Right atrium auricular region (tissue), 2 donors: ENCODE measurements at regions not wholly inside any gene's neighbourhood (a gene's known extent, or its start where the extent isn't known, plus 50 kb on each side); places are given as distances from the start of the nearest gene placed in this dataset.

ENCODE experiments used
- DNase-seq: peaks from one replicate; pipeline ENCODE4 v3.0.0-alpha.2; 2019; ENCODE audit warnings: low spot score
- H3K27ac ChIP-seq, 2 donors: fragments of 200-600 bp; sonication (generic); 1 replicate in 1 of 2; 2 replicates in 1 of 2; pipeline ENCODE4 v1.5.1; 2016 to 2019
- H3K27me3 ChIP-seq, 2 donors: fragments of 200-600 bp; sonication (generic); one replicate each; pipeline versions ENCODE4 v1.5.1 to v1.6.0; 2017 to 2019
- H3K36me3 ChIP-seq: fragments of 200-600 bp; sonication (generic); one replicate; pipeline ENCODE4 v1.5.1; 2016
- H3K4me1 ChIP-seq, 2 donors: fragments of 200-600 bp; sonication (generic); one replicate each; pipeline versions ENCODE4 v1.5.1 to v1.6.0; 2017 to 2019
- H3K4me3 ChIP-seq, 2 donors: fragments of 200-600 bp; sonication (generic); 1 replicate in 1 of 2; 2 replicates in 1 of 2; pipeline ENCODE4 v1.5.1; 2017 to 2019; ENCODE audit warnings: mild to moderate bottlenecking in 1 of 2, moderate library complexity in 1 of 2
- H3K9me3 ChIP-seq, 2 donors: fragments of 200-600 bp; sonication (generic); one replicate each; pipeline ENCODE4 v1.5.1; 2019
- TF ChIP-seq, protein P1 (sequence below), 2 donors: fragments of 200-600 bp; sonication (generic); IDR thresholded peaks; one replicate each; pipeline ENCODE4 v1.5.1; 2019; ENCODE audit warnings: antibody characterized with exemption in 2 of 2

DNA sequence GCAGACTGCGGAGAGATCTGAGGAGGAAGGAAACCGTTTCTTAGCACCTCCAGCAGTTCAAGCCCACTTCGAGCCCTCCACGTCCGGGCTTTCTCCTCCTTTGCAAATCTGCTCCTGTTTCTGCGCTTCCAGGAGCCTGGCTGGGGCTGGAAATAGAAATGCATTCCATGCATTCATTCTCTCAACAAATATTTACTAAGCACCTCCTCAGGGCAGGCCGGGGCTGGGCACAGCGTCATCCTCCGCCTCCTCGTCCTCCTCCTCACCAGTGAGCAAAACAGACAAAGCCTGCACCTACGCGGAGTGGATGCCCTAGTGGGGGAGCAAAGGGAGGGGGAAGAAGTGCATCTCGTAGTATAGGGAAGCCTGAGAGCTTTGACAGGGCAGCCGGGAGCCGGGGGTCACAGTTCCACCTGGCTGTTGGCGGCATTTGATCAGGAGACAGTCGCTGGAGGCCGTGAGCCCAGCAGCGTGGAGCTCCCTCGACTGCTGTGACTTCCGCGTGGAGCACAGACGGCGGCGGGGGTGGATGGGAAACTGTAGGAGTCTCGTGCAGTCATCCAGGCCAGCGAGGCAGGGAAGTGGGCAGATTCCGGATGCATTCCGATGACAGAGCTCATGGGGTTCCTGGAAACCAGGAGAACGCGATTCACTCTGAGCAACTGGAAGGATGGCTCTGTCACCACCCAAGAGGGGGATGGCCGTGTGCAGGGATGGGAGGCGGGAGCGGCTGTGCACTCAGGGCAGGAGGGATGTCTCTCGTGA, 93.5 kb downstream of the SIK1 start:
- peak; percentile 73 for DNase-seq
- Histone ChIP-seq H3K9me3 (no peaks in the 10 kb centered on the region), H3K36me3 (no peaks in the 10 kb centered on the region), H3K27me3 (no peaks in the 10 kb centered on the region), H3K27ac (peak overlapping the region in 1 of 2 donors; percentile 32), H3K4me1 (peaks cover 0 to 25% of the 10 kb centered on the region in 2 donors), H3K4me3 (peak overlapping the region in 1 of 2 donors; percentile 7)
- TF ChIP-seq, protein P1, sequence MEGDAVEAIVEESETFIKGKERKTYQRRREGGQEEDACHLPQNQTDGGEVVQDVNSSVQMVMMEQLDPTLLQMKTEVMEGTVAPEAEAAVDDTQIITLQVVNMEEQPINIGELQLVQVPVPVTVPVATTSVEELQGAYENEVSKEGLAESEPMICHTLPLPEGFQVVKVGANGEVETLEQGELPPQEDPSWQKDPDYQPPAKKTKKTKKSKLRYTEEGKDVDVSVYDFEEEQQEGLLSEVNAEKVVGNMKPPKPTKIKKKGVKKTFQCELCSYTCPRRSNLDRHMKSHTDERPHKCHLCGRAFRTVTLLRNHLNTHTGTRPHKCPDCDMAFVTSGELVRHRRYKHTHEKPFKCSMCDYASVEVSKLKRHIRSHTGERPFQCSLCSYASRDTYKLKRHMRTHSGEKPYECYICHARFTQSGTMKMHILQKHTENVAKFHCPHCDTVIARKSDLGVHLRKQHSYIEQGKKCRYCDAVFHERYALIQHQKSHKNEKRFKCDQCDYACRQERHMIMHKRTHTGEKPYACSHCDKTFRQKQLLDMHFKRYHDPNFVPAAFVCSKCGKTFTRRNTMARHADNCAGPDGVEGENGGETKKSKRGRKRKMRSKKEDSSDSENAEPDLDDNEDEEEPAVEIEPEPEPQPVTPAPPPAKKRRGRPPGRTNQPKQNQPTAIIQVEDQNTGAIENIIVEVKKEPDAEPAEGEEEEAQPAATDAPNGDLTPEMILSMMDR (IDR thresholded peaks at IDR 0.05): no peak

DNA sequence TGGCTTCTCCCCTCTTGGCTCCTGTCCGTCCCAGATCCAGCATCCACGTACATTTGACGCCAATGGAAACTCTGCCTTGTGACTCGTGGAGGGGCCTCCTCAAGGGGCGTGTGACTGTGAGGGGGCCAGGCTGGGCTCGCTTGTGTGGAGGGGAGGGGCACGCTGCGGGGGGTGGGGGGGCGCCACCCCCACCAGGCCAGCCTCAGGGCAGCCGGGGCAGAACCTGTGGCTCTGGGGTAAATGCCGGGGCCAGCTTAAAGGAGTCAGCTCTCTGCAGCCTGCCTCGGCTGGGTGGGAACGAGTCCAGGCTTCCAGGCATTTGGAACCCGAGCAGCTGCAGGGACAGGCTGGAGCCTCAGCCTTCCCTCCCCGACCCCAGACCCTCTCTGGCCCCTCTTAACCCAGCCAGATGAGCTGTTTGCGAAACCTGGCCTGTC, 94.1 kb downstream of the SIK1 start:
- DNase-seq: no peak
- Histone ChIP-seq H3K27me3 (no peaks in the 10 kb centered on the region), H3K36me3 (no peaks in the 10 kb centered on the region), H3K4me1 (peaks cover 0 to 25% of the 10 kb centered on the region in 2 donors), H3K27ac (peak overlapping the region in 1 of 2 donors; percentile 32), H3K9me3 (no peaks in the 10 kb centered on the region), H3K4me3 (peak overlapping the region in 1 of 2 donors; percentile 7)
- TF ChIP-seq, protein P1 (IDR thresholded peaks at IDR 0.05): no peak

DNA sequence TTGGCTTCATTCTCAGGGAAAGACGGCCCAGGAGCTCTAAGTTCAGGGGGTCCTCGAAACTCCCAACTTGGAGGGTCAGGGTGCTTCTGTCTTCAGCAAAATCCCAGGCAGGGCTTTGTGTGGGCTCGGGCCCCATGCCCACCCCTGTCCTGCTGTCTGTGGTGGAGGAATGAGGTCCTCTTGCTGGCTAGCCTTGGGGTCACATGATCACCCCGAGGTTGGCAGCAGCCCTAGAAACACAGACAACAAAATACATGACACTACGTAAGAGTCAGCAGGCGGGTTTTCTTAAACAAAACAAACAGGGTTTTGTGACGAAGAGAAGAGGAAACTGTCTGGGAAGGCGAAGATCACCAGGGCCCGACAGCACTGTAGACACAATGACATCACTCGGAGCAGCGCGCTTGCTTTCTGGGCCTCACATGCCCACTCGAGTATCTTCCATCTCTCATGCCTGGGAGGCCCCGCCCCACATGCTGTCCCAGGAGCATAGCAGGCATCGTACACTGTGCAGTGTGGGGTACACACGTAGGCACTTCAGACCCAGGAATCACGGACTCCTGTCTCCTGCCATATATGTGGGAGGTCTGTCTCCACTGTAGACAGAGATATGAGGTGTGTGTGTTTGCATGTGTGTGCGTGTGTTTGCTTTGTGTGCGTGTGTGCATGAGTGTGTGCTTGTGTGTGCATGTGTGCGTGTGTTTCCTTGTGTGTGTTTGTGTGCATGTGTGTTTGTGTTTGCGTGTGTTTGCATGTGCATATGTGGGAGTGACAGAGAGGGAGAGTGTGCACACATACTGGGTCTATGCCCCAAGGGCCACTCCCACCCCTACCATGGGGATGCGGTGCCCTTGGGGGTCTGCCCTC, 94.7 kb downstream of the SIK1 start:
- Histone ChIP-seq H3K4me3 (no peak overlapping the region), H3K27me3 (no peaks in the 10 kb centered on the region), H3K27ac (peak overlapping the region in 1 of 2 donors; percentile 32), H3K4me1 (peaks cover 0 to 25% of the 10 kb centered on the region in 2 donors), H3K9me3 (no peaks in the 10 kb centered on the region), H3K36me3 (no peaks in the 10 kb centered on the region)
- TF ChIP-seq, protein P1 (IDR thresholded peaks at IDR 0.05): no peak
- DNase-seq: peak; percentile 77

DNA sequence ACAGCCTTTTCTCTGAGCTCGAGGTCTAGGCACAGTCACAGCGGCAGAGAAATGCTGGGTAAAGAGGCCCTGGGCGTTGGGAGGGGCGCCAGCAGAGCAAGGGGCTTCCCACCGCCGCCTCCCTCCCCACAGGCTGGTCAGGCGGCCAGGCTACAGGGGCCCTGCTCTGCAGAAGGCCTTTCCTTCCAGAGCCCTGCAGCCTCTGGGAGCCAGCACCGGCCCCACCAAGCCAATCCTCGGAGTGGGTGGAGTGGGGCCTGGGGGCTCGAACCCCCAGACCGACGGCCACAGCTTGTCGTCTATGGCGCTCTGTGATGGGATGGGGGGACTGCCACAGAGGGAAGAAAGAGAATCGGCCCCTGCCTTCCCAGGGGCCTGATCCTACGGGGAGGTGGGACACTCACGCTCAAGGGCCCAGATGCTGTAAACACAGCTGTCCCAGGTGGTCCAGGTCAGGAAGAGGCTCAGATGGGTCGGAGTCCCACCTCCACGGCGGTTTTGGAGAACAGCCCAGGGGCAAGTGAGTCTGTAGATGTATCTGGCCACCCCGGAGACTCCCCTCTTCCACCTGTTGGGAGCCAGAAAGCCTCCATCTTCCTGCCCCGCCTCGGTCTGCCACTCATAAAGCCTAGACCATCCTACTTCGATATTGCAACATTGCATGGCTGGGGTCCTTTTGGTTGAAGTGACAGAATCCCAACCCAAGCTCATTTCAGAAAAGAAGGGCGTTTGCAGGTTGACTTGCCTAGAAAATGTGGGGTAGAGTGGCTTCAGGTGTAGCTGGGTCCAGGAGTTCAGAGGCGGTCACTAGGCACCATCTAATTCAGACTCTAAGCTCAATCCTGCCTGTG, 95.6 kb downstream of the SIK1 start:
- H3K36me3 ChIP-seq: no peaks in the 10 kb centered on the region
- TF ChIP-seq, protein P1 (IDR thresholded peaks at IDR 0.05): no peak
- H3K27me3 ChIP-seq: no peaks in the 10 kb centered on the region
- H3K27ac ChIP-seq: peak overlapping the region in 1 of 2 donors; percentile 23
- H3K9me3 ChIP-seq: no peaks in the 10 kb centered on the region
- DNase-seq: no peak
- H3K4me3 ChIP-seq: no peak overlapping the region
- peaks cover 0 to 25% of the 10 kb centered on the region in 2 donors for H3K4me1 ChIP-seq

DNA sequence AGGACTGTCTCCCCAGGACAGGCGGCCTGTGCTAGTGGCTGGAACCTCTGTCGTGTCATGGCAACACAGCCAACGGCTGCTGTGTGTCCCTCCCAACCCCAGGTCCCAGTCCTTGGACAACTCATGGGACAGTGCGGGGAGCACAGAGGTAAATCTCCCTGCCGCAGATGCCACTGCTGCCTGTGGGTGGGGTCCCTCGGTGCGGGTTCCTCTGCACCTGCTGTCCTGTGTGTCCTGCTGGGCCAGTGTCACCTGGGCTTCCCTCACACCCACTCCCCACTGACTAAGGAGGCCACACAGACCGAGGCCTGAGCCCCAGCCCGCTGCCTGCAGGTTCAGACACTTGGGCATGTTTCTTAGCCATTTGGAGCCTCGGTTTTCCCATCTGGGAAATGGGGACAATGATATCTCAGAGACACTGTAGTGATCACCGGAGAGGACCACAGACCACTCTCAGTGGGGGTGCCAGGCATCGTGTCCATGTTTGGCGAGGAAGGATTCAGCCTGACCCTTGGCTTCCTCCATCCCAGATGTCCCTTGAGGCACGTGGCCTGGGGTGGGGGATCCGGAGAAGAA, 96.5 kb downstream of the SIK1 start:
- no peaks in the 10 kb centered on the region for H3K36me3 ChIP-seq
- TF ChIP-seq, protein P1 (IDR thresholded peaks at IDR 0.05): no peak
- no peak overlapping the region for H3K4me3 ChIP-seq
- no peaks in the 10 kb centered on the region for H3K27me3 ChIP-seq
- H3K27ac ChIP-seq: no peak overlapping the region
- DNase-seq: no peak
- no peaks in the 10 kb centered on the region for H3K9me3 ChIP-seq
- peaks cover 0 to 25% of the 10 kb centered on the region in 2 donors for H3K4me1 ChIP-seq
